Endothelial cell of hepatic sinusoid (primary cell): ENCODE measurements at regions not wholly inside any gene's neighbourhood (a gene's known extent, or its start where the extent isn't known, plus 50 kb on each side); places are given as distances from the start of the nearest gene placed in this dataset.

Source experiments
- in situ Hi-C: cut with HindIII; loops from 2 replicates; pipeline ENCODE4 v1.10.0; 2017; ENCODE audit warnings: low sequenced_read_pairs

DNA sequence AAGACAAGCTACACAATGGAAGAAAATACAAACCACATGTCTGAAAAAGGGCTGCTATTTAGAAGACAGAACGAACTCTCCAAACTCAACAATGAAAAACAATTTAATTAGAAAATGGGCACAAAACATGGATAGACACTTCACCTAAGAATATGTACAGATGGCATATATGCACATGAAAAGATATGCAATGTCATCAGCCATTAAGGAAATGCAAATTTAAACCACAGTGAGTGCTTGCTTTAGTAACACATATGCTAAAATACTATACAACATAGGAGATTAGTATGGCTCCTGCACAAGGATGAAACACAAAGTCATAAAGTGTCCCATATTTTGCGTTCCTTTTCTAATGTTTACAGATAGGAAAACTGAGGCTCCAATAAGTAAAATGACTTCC, 60.4 kb upstream of the FAM83B start:
- in situ Hi-C loops = no loop called here

DNA sequence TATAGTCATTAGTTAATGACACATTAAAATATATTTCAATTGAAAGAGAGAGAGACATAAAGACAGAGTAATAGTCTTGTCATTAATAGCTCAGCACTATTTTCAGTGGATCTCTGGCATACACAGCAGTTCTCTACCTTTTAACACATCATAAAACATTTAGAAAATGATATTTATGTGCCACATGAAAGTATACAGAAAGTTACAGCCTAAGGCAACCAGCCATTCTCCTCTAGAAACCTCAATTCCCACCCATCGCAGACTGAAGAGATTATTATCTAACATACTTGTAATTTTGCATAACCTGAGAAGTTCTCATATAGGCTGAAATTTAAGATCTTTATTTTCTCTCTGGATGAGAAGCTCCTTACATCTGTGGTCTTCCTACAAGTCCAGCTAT, 58.7 kb upstream of the FAM83B start:
- in situ Hi-C loops = no loop called here
